Skin of body (tissue), 1 donor: ENCODE measurements at regions not wholly inside any gene's neighbourhood (a gene's known extent, or its start where the extent isn't known, plus 50 kb on each side); places are given as distances from the start of the nearest gene placed in this dataset.

Source experiments
- DNase-seq: peaks from one replicate; lab custom pipeline; 2025; lab: John Stamatoyannopoulos, UW

DNA sequence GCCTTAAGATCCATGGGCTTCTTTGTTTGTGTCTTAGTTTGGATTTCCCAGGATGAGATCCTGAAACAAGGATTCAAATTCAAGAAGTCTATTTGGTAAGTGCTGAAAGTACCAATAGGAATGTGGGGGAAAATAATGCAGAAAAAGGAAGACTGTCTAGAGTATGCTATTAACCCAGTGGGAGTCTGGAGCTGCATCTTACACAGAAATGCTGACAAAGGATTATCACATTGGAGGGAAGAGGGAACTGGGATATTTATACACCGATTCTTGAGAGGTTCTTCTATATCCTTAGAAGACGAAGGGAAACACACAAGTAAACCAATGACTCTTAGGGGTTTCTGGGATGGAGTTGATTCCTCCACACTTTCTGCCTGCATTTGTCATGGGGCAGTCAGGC, 294.8 kb upstream of the FIGN start:
- DNase-seq: no peak

DNA sequence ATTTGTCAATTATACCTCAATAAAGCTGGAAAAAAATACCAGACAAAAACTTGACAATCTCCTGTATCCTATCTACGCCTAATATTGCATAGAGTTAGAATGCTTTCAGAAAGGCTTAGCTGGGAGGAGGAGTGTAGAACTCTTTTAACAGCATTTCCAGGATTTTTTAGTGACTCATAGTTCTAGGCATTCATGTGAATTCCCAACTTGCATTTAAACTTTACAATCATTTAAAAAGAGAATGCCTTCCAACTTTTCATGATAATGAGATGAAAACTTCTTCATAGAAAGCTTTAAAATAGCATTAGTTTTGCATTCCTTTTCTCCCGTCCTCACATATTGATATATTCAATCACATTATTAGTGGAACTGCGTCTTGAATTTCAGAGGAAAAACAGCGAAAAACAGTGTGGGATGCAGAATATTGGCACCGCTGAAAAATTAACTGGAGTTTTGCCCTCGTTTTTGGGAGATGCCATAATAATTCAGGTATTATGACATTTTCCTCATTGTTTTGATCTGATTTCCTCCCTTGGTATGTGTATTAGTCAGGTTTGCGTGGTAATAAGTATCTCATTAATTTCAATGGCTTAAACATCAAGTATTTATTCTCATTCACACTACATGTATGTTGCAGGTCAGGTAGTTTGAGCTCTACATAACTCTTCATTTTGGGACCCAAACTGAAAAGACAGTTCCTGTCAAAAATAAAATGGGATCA, 293.2 kb upstream of the FIGN start:
- peak; percentile 41 for DNase-seq

DNA sequence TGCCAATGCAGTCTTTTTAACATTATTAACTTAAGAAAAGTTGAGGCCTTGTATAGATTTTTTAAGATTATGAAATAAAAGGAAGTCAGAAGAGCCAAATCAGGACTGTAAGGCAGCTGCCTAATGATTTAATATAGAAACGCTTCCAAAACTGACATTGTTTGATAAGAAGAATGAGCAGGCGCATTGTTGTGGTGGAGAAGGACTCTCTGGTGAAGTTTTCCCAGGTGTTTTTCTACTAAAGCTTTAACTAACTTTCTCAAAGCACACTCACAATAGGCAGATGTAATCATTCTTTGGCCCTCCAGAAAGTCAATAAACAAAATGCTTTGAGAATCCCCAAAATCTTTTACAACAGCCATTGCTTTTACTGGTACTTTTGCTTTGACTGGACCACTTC, 288.6 kb upstream of the FIGN start:
- DNase-seq: no peak

DNA sequence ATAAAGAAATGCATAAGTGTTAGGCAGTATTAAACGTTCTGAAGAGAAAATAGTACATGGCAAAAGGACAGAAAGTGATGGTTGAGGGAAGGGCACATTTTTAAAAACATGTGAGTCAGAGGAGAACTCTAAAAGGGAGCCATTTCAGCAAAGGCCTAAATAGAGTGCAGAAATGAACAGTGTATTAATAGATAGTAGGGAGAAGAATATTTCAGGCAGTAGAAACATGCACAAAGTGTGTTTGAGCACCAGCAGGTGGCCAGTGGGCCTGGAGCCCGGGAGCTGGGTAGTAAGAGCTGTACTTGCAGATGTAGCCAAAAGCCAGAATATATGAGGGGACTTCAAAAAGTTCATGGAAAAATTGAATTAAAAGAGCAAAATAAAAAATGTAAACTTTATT, 288.1 kb upstream of the FIGN start:
- DNase-seq: no peak

DNA sequence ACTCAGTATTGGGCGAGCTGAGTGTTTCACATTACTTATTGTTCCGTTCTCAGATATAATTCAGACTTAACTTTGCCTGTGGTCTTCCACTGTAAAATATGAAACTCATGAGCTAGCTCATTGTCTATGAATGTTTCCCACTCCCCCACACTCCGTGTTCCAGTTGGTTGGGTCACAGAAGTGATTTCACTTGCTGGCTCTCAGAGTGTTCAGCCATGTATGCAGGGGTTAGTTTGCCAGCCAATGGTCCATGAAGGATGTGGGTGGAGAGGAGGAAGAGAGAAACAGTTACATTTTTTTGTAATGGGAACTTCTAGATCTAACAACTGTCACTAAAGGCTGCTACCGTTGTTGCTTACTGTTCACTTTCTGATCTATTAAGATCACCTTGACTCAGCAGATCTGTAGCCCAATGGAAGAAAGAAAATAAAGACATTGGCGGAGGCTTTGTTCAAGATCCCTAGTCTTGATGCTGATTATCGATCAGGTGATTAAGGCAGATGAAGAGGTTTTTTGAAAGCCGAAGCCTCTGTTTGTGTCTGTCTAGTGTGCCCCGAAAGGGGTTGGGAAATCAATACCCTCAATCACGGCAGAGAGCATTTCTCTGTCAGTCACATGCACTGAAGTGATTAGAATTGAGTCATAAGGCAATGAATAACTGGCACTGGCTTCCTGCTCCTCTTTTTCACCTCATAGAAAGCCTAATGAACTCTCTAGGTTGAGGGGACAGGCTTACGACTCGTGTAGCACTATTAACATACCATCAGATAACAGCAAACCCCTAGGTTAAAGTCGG, 279.7 kb upstream of the FIGN start:
- DNase-seq: peak; percentile 6

DNA sequence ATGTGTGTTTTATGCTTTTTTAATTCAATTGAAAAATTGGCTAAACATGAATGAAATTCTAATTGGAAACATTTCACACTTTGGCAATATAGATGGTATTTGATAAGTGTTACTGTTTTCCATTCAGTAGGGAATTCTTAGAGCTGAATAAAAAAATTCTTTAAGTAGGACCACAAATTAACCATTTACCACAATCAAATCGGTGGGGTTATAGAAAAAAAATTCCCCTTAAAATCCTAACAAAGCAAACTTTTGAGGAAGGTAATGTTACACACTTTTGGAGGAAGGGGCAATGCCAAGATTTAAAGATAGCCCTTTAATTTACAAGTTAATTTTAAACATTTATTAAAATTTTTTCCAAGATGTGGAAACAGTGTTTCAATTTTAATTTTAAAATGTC, 279.0 kb upstream of the FIGN start:
- DNase-seq: peak; percentile 51

DNA sequence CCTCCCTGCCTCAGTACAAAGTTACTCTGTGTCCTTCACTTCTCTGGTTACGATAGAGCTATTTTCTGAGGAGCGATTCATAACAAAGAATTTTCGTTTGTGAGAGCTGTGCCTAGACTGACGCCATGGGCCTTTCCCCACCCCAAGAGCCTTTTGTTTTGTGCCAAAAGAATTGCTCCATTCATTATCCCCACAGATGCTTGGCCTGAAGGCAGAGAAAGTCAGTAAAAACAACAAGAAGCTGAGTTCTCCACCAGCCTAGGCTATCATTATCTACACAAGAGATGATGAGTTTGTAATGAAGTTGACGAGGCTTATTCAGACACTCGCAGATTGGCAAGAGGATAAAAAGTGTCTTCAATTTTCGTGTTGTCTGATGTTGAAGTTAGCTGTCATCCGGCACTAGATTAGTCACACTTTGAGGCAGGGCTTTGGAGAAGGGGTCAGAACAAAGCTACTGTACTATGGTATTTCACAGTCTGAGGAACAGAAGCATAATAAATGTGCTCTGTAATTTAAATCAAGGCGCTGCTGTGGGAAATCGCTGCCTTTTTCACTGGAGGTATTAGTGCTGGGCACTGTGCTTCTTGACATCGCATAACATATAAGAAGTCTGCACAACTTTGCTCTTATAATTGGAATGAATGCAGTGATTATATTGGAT, 278.4 kb upstream of the FIGN start:
- peak; percentile 64 for DNase-seq

DNA sequence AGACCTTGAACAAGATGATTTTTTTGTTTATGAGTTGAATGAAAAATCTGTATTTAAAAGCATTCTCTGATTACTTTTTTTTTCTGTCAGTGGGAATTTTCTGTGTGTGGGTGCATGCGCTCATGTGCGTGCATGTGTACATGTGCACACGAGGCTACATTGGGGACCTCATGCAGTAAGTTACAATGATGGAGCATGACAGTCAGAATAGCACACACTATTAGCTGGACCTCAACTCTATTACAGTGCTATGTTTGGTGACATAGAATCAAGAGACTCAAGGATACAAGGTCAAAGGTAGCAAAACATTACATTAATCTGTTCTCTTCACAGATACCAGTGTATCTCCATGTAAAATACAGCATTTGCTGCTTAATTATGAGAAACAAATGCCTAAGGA, 276.8 kb upstream of the FIGN start:
- DNase-seq: no peak

DNA sequence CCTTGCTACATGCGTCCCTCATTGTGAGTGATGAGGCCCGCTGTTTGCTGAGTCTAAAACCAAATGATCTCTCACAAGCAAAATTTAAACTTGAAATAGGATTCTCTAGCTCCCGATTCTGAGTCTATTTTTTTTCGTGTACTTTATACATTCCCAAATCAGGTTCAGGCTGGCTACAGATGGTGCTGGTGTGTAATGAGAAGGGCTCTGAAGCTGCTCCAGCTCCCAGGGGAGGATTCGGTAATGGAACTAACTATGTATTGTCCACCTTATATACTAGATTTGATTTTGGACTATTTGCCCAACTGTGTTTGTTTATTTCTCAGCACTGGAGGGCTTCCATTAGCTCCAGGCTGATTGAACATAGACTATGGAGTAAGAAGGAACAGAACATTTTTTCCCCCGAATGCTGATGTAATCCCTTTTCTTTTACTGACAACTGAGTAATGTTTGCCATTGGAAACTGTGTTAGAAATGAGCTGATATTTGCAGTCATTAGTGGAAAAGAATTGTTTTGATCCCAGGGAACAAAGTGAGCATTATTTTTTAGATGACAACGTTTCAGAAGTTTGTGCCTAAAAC, 274.0 kb upstream of the FIGN start:
- peak; percentile 10 for DNase-seq

DNA sequence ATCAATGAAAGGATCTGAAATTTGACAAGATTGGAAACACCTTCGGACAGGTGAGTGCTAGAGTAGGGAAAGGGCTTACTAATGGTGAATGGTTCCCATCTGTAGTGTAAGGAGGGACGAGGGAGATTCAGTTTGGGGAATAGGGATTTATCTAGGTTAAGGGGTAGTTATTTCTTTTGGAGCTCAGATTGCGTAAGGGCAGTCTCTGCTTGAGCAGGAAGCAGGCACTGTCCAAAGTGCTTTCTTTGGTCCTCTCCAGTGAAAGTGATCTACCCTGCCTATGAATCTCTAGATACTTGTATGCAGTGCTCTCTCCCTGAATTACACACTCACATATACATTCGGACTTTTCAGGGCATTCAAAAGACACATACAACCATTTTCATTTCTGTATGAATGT, 272.9 kb upstream of the FIGN start:
- no peak for DNase-seq

DNA sequence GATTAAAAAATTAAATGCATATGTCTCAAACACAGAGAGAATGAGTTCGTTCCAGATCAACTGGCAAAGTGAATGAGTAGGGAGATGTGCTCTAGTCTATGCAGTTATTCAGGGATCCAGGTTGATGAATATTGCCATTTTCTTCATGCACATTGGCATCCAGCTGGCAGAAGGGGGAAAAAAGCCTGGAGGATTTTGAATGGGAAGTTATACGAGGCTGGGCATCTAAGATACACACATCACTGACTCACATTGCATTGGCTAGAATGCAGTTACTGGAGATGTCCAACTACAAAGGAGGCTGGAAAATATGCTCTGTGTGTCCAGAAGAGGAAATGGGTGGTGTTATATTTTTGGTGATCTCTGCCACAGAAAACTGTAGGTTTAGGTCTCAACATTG, 270.9 kb upstream of the FIGN start:
- DNase-seq: no peak

DNA sequence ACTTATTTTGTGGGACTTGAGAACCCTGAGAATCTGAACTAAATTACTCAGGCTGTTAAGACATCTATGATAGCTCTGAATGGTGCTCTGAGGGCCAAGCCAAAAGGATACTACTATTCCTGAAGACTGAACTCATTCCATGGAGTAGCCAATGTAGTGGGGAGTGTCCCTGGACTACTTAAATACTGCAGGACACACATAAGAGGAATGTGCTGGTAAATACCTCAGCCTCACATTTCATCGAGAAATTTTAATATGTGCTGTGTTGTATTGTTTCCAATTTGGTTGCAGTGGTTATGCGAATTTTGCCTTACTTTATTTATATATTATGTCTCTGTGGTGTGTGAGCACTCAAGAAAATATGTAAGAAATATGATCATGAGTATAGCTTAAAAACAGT, 264.4 kb upstream of the FIGN start:
- DNase-seq: no peak

DNA sequence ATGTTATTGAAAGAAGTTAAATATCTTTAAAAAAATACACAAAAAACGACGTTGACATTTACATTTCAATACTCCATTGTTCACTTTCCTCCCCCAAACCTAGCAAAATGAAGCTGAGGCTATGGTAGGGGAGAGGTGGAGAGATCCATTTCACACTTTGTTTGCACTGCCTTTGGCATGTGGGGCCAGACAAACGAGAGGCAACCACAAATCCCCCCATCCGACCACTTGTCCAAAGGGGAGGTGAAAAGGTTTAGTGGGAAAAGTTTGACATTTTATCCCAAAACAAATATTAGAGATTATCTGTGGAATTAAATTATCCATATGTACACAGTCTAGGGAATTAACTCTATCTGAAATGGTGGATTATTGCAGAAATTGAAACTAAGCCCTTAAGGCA, 261.7 kb upstream of the FIGN start:
- DNase-seq: no peak

DNA sequence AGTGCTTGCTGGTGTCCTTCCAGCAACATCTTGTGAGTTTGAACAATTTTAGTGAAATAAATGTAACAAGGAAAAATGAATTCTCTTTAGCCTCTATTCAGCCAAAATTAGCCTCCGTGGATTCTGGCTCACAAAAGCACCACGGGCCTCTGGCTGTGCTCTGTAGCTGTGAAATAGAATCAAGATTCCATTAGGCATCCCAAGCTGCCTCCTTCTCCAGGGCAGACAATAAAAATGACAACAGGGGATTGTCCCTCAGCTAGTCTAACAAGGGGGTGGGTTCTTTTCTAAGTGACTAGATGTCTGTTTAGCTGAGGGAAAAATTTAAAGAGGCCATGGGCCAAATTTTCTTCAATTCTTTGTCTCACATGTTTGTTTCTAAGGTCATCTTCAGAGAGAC, 254.7 kb upstream of the FIGN start:
- no peak for DNase-seq

DNA sequence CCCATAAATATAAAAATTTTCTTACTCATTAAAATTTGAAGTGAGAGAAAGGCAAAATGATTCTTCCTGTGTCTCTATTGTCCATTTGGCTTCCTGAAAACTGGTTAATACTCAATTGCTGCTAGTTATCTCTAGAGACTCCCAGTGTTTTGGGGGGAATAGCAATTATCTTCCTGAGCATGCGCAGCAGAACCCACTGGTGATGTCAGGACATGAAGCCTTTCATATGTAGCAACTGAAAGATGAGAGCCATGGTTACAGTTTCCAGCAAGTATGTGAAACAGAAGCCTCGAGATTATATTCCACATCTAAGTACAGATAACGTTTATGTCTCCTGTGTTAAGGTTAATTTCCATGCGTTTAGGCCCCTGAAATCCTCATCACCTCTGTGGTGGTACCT, 254.3 kb upstream of the FIGN start:
- no peak for DNase-seq

DNA sequence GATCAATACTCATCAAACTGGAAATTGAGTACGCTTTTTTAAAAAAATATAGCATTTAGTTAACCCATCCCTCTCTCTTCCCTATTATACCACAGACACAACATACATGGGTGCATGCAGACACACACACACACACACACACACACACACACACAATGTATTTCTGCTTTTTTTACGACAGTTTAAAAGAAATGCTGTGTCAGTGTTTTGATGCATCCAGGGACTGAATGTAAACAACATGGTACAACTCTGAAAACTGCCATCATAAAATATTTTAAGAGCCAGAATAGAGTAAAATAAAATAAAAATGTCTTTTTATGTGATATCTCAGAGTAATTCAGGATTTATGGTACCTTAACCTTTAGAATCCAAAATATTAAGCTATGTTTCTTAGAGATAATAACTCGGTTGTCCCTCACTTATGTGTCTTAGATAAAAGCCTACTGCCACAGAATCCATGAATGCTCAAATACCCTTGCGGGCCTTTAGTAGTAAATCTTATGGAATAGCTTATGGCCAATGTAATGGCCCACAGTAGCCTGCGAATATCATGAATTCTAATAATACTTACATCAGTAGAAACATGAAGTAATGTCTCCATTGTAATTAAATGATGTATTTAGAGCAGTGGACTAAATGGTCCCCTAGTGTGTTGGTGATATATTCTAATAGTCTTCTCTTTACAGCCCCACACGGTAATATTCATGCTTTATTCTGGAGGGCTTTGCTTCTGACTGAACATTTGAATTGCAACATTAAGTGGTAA, 251.6 kb upstream of the FIGN start:
- DNase-seq: no peak

DNA sequence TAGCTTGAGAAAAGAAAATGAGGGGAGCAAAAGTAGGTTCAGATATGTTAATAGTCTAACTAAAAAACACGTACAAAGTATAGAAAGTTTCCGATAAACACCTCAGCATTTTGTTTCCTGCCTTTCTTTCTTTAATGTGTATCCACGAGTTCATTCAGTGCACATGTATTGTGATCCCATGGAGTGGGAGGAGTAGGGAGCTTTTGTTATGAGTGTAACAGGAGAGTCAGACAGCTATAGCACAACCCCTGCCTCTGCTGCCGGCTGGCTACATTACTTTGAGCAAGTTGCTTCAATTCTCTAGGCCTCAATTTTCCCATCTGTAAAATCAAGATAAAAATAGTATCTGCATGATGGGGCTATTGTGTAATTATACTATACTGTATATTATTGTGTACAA, 249.2 kb upstream of the FIGN start:
- DNase-seq: no peak

DNA sequence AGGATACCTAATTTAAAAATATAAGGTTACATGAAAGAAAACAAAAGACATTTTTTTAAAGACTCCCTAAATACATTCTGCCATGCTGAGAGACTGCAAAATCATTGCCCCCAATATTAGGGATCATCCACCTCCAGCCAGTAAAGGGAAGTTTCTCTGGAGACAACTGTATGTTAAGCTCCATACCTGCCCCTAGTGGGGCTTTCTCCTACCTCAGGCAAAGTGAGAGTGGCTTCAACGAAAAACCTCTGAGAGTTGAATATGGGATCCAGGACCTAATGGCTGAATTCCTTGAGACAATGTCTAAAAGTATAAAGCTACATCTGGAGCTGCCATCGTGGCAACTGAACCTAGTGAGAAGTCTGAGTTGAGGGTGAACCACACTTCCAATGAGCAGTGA, 248.1 kb upstream of the FIGN start:
- DNase-seq: no peak

DNA sequence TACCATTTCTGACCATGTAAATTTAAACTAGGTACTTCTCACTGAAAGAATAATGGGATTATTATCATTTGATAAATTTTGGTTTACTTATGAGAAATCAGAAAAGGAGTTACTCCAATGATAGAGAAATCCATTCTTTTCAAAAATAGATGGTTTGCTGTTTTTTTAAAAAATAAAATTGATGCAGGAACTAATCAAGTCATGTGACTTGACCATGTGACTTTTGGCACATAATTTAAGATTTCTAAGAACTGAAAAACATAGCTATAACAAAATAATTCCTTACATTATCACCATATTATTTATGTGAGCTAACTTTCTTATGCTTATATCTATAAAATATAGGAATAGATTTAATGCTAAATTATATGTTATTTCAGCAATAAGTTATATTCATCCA, 247.1 kb upstream of the FIGN start:
- no peak for DNase-seq

DNA sequence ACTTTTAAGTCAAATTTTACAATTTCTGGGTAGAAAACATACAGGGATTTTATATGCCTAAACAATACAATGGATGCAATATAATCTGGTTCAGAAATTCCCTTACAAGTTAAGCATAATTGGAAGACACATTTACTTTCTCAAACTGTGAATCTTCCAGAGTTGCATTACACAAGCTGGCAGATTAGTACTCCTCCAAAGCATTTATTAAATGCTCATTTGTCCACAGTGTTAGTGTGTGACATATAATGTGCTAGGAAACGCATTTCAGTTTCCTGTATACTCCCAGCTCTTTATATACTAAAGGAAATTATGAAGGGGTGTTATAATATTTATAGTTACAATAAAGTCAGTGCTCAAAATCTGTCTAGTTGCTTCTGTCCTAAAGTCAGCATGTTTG, 239.0 kb upstream of the FIGN start:
- no peak for DNase-seq

DNA sequence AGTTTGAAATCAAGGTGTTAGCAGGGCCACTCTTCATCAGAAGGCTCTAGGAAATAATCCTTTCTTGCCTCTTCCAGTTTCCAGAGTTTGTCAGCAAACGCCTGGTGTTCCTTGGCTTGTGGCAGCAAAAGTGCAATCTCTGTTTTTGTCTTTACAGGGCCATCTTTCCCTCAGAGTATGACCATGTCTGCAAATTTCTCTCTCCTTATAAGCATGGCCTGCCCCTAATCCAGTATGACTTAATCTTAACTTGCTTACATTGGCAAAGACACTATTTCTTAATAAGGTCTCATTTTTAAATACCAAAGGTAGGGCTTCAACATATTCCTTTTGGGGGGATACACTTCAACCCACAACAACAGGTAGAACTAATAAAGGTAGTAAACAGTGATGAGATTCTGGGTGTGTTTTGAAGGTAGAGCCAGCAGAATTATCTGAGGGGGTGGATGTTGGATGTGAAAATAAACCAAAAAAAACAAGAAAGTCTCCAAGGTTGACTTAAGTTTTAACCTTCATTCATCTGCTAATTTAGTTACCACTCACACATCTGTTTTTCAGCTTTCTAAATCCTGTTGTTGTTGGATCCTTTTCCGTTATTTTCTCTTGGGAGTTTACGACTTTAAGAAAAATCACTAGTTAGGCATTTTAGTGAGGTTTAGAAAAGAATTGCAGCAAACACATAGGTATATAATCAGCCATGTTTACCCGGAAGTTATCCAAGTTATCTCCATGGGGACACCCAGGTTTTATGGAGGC, 234.4 kb upstream of the FIGN start:
- DNase-seq: no peak
